Activated CD4-positive, alpha-beta T cell treated with anti-CD3 and anti-CD28 coated beads, Interleukin-2, amount 10 ng/mL, durations not matched to agents 24 days and 14 days (primary cell): ENCODE measurements at regions not wholly inside any gene's neighbourhood (a gene's known extent, or its start where the extent isn't known, plus 50 kb on each side); places are given as distances from the start of the nearest gene placed in this dataset.

Experiments
- DNase-seq: peaks from one replicate; pipeline ENCODE4 v3.0.0; 2022
- H3K27ac Mint-ChIP-seq: one replicate; pipeline ENCODE4 v1.8.0; 2022; ENCODE audit warnings: mild to moderate bottlenecking, mixed read lengths
- H3K27me3 Mint-ChIP-seq: one replicate; pipeline ENCODE4 v1.8.0; 2022; ENCODE audit warnings: mixed read lengths
- H3K36me3 Mint-ChIP-seq: one replicate; pipeline ENCODE4 v1.8.0; 2022; ENCODE audit warnings: low read depth, mild to moderate bottlenecking, mixed read lengths
- H3K4me1 Mint-ChIP-seq: one replicate; pipeline ENCODE4 v1.8.0; 2021; ENCODE audit warnings: mixed read lengths
- H3K4me3 Mint-ChIP-seq: one replicate; pipeline ENCODE4 v1.8.0; 2022; ENCODE audit warnings: mild to moderate bottlenecking, moderate library complexity, mixed read lengths
- H3K9me3 Mint-ChIP-seq: one replicate; pipeline ENCODE4 v1.8.0; 2021; ENCODE audit warnings: mixed read lengths
- intact Hi-C: fragments of 100-400 bp; cut with micrococcal nuclease; formaldehyde crosslinking; loops from one replicate; pipeline ENCODE4 v1.15.1; 2023

DNA sequence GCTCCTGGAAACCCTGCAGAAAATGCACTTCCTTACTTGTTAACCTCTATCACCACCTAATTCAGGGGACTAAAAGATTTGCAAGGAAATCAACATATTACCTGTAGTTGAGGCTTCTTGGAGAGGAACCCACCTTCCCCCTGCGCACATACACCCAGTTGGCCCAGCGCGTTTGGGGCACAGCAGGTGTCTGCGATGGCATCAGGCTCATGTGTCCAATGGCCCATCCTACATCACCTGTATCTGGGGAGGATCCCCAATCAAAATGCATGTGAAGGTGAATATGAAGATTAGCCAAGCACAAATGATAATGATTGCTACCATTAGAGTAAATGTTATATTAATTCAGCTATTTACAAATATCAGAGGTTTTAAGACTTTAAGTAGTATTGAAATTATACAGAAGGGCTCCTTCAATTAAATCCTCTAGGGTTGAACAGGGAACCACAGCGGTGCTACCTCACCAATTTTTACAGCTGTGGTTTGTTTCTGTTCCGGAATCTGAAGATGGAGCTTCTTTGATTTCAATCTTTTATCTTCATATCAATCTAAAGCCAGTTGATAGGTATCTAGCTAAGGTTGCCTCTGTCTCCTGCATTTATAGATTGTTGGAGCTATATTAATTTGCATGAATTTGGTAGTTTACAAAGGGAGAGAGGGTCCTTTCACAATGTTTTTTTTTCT, 486.0 kb downstream of the RNF144A start:
- Mint-ChIP-seq H3K9me3 (no peaks in the 10 kb centered on the region), H3K27me3 (peaks cover 25% of the 10 kb centered on the region), H3K27ac (no peak overlapping the region), H3K4me3 (no peak overlapping the region), H3K36me3 (no peaks in the 10 kb centered on the region), H3K4me1 (peaks cover 12% of the 10 kb centered on the region)
- intact Hi-C loops: no loop called here
- DNase-seq: no peak

DNA sequence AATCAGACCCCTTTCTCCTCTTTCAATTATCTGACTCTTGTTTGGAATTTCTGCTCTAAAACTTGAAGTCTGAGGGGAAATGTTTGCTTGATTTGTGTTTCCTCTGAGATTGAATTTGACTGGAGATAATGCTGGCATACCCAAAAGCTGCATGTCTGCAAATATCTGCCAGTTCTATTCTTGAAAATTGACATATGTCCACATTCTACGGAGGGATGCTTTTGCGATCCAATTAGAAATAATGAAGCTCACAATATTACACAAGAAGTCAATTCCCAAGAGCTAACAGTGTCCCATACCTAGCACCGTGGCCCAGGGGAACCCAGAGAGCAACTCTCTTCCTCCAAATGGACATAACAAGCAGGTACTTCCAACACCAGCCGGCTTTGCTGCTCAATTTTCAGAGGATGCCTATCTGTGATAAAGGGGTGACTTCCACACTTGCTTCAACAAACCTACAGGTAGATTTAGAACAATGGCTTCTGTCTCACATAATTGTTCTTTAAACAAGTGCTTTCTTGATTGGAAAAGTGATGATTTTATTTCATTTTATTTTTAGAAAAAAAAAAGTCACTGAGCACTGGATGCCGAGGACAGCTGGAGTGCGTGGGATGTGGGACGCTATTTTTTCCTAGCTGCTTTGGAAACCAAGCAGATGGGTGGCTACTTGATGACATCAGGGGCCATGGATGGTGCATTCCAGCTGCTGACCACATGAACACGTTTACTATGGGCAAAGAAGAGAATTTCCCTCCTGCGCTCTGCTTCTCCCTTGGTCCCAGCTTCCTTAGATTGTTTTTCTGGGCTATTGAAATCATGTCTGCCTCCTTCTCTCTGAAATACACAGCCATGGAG, 488.9 kb downstream of the RNF144A start:
- DNase-seq: no peak
- peaks cover 12% of the 10 kb centered on the region for H3K4me1 Mint-ChIP-seq
- H3K27ac Mint-ChIP-seq: no peak overlapping the region
- H3K9me3 Mint-ChIP-seq: no peaks in the 10 kb centered on the region
- no peak overlapping the region for H3K4me3 Mint-ChIP-seq
- peaks cover 33% of the 10 kb centered on the region for H3K27me3 Mint-ChIP-seq
- intact Hi-C loops: no loop called here
- H3K36me3 Mint-ChIP-seq: no peaks in the 10 kb centered on the region

DNA sequence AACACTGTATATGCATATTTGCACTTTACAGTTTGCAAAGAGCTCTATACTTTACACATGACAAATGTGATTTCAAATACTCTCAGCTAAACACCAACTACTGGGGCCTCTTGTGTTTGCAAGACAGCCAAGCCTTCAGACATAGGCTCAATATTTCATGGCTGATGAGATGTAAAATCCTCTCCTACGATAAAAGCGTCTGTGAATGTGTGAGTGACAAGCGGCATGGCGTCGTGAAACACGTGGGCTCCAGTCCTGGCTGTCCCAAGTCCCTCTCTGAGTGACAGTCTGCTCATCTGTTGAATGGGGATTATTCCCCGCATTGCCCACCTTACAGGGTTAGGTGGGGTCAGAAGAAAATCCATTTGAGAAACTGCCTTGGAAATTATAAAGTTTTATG, 489.8 kb downstream of the RNF144A start:
- no peak for DNase-seq
- peaks cover 12% of the 10 kb centered on the region for H3K4me1 Mint-ChIP-seq
- intact Hi-C loops: no loop called here
- H3K4me3 Mint-ChIP-seq: no peak overlapping the region
- H3K36me3 Mint-ChIP-seq: no peaks in the 10 kb centered on the region
- H3K9me3 Mint-ChIP-seq: no peaks in the 10 kb centered on the region
- peaks cover 33% of the 10 kb centered on the region for H3K27me3 Mint-ChIP-seq
- H3K27ac Mint-ChIP-seq: no peak overlapping the region

DNA sequence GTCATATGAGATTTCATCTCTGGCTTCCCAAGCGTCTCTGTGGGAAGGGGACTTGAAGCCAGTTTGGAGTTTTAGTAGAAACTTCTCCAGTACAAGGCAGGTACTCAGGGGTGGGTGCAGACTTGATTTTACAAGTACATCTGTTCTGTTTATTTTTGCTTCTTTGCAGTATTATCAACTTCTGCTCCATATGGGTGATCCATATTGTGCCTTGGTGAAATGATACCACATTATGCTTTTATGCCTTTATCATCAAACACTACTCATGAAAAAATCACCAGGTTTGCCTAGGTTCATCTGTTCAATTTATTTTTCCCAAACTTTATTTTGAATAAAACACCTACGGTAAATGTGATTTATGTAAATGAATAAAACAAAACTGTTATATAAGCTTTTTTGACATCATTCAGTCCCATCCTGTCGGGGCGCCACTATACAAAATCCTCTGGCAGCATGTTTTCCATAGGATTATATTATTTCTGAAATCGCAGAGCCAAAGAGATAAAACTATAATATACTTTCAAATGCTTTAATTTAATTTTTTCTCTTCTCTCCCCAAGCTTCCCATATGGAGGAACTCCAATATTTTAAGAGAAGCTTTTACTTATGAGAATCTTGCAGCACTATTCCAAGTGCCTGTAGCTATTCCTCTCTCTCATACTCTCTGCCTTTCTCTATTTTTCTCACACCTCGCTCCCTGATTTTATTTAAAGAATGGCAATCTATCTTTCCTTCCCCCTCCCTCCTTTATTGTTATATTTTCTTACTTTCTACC, 490.9 kb downstream of the RNF144A start:
- Mint-ChIP-seq H3K27ac (no peak overlapping the region), H3K9me3 (peaks cover 2% of the 10 kb centered on the region), H3K36me3 (no peaks in the 10 kb centered on the region), H3K4me1 (peaks cover 4% of the 10 kb centered on the region), H3K27me3 (peaks cover 30% of the 10 kb centered on the region), H3K4me3 (no peak overlapping the region)
- intact Hi-C loops: no loop called here
- DNase-seq: no peak

DNA sequence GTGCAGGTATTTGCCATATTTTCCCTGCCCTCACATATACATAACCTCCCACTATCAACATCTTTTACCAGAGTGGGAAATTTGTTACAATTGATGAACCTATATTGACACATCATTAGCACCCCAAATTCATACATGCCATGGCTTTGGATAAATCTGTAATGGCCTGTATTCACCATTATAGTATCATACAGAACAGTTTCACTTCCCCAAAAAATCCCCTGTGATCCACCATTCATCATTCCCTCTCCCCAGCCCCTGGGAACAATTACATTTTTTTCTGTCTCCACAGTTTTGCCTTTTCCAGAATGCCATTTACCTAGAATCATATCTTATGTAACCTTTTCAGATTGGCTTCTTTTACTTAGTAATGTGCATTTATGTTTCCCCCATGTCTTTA, 494.5 kb downstream of the RNF144A start:
- intact Hi-C loops: no loop called here
- no peaks in the 10 kb centered on the region for H3K36me3 Mint-ChIP-seq
- peaks cover 22% of the 10 kb centered on the region for H3K27me3 Mint-ChIP-seq
- H3K27ac Mint-ChIP-seq: no peak overlapping the region
- no peak for DNase-seq
- no peaks in the 10 kb centered on the region for H3K4me1 Mint-ChIP-seq
- H3K4me3 Mint-ChIP-seq: no peak overlapping the region
- H3K9me3 Mint-ChIP-seq: peaks cover 4% of the 10 kb centered on the region

DNA sequence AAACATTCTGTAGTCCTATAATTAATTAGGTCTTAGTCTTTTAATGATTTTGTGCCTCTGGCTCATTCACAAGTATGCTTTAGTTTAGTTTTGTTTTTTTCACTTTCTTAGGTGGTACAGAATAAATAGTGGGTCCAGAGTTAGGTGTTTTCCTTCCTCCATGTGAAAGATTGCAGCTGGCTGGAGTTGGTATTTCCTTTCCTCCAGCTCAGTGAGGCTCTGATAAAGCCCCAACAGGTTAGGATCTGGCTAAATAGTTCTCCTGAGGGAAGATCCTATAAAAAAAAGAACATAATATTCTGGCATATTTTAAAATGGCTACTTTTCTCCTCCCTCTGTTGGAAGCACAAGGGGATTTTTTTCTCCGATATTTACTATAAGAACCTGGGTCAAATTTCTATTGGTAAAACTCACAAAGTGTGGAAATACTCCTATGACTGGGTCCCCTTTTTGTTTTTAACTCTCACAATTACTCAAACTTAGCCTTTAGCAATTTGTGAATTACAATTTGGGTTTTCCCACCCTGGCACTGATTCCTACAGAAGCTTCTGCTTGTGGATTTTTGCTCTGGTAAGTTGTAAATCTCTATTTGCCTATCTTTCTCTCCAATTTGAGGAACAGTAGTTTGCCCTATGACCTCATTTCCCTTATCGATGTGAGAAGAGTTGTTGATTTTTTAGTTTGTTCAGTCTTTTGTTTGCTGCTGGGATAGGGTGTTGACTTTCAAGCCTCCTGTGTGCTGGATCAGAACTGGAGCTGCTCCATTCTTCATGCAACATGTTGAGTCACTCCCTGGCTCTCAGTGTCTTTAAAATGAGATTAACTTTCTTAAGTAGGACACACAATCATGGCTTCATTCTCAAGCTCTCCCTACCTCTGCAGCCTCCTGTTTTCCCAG, 500.9 kb downstream of the RNF144A start:
- Mint-ChIP-seq H3K36me3 (peaks cover 7% of the 10 kb centered on the region), H3K27ac (no peak overlapping the region), H3K27me3 (peaks cover 18% of the 10 kb centered on the region), H3K9me3 (peaks cover 12% of the 10 kb centered on the region), H3K4me1 (peaks cover 2% of the 10 kb centered on the region), H3K4me3 (no peak overlapping the region)
- peak; percentile 37 for DNase-seq
- intact Hi-C loops: no loop called here

DNA sequence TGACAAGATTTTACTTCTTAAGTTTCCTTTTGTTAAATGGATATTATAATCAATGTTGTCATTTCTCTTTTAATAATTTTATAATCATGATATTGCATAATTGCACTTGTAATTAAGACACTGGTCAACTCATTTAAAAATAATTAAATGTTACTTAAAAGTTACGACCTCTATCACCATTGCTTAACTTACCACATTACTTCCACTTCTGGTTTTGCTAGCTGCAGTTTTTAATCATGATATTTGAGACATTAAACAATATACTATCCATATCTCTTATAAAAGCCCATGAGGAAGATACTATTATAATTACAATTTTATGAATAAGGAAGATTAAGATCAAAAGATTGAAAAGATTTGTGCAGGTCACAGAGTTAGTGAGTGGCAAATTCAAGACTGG, 502.0 kb downstream of the RNF144A start:
- Mint-ChIP-seq H3K27me3 (peaks cover 18% of the 10 kb centered on the region), H3K27ac (no peak overlapping the region)

DNA sequence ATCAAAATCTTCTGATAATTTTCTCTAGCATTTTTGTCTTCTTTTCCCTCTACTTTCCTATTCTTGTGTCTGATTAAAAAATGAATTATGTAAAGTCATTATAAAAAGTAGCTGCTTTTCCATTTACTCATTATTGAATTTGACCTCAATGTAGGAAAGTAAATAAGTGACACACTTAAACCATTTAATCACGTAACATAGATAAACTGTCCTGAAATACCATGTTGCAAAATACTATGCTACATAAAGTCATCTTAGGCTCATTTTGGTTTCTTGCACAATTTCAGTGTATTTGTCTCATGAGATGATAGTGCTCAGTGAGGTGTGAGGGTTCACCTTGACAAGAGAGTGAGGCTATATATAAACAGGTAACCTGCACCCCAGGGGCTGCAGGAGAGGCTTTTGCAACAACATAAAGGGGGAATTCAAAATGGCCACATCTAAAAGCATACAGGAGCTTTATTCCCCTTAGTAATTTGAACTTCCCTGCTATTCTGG, 502.7 kb downstream of the RNF144A start:
- H3K9me3 Mint-ChIP-seq: peaks cover 10% of the 10 kb centered on the region
- peaks cover 2% of the 10 kb centered on the region for H3K4me1 Mint-ChIP-seq
- peaks cover 7% of the 10 kb centered on the region for H3K36me3 Mint-ChIP-seq
- H3K27ac Mint-ChIP-seq: no peak overlapping the region
- intact Hi-C loops: loop anchor here (10.0 kb wide), 2 partner anchors 215 to 1345 kb away; no protein-coding TSS in a partner anchor
- peaks cover 16% of the 10 kb centered on the region for H3K27me3 Mint-ChIP-seq
- DNase-seq: no peak
- H3K4me3 Mint-ChIP-seq: no peak overlapping the region

More for the DNA sequence above, 502.0 kb downstream of the RNF144A start:
- intact Hi-C loops: no loop called here
- H3K4me1 Mint-ChIP-seq: peaks cover 2% of the 10 kb centered on the region
- no peak for DNase-seq
- peaks cover 10% of the 10 kb centered on the region for H3K9me3 Mint-ChIP-seq
- peaks cover 7% of the 10 kb centered on the region for H3K36me3 Mint-ChIP-seq
- no peak overlapping the region for H3K4me3 Mint-ChIP-seq

DNA sequence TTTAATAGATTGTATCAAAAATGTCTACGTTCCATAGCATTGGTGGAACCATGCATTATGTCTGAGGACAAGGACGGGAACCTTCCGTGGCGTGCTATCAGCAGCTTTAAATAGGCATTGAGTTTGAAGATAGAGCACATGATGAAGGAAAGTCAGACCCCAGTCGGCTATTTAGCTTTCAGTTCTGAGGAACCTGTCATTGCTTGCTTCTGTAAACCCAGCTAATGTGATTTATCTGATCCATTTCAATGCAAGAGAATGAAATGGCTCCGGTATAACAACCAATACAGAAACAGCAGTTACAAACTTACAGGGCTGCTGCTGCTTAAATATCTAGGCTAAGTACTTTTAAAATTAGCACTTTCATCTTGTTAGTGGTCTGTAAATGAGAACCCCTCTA, 503.3 kb downstream of the RNF144A start:
- intact Hi-C loops: loop anchor here (10.0 kb wide), 2 partner anchors 216 to 1344 kb away; no protein-coding TSS in a partner anchor
- no peak overlapping the region for H3K4me3 Mint-ChIP-seq
- H3K4me1 Mint-ChIP-seq: peaks cover 2% of the 10 kb centered on the region
- DNase-seq: peak; percentile 21
- H3K27ac Mint-ChIP-seq: no peak overlapping the region
- peaks cover 16% of the 10 kb centered on the region for H3K27me3 Mint-ChIP-seq
- H3K9me3 Mint-ChIP-seq: peaks cover 10% of the 10 kb centered on the region
- peaks cover 7% of the 10 kb centered on the region for H3K36me3 Mint-ChIP-seq

DNA sequence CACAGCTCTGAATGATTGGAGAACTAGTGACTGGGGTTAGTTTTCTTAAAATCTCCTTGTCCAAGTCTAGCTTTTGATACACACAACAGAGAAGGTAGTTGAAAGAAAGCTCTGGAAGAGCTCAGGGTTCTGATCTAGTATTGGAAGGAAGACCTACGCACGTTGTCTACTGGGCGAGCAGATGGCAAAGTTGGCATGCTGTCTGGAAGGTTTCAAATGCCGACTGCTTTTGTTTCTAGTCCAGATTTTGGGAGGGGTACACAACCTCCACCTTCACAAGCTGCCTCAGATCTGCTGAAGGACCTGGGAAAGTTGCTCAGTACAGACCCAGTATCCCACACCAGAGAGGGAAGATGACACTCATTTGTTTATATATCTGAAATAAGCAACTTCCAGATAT, 507.3 kb downstream of the RNF144A start:
- peaks cover 6% of the 10 kb centered on the region for H3K27me3 Mint-ChIP-seq
- DNase-seq: no peak
- intact Hi-C loops: loop anchor here (10.0 kb wide), 2 partner anchors 220 to 1340 kb away; no protein-coding TSS in a partner anchor
- peaks cover 24% of the 10 kb centered on the region for H3K4me1 Mint-ChIP-seq
- peaks cover 3% of the 10 kb centered on the region for H3K9me3 Mint-ChIP-seq
- H3K4me3 Mint-ChIP-seq: no peak overlapping the region
- no peaks in the 10 kb centered on the region for H3K36me3 Mint-ChIP-seq
- no peak overlapping the region for H3K27ac Mint-ChIP-seq

DNA sequence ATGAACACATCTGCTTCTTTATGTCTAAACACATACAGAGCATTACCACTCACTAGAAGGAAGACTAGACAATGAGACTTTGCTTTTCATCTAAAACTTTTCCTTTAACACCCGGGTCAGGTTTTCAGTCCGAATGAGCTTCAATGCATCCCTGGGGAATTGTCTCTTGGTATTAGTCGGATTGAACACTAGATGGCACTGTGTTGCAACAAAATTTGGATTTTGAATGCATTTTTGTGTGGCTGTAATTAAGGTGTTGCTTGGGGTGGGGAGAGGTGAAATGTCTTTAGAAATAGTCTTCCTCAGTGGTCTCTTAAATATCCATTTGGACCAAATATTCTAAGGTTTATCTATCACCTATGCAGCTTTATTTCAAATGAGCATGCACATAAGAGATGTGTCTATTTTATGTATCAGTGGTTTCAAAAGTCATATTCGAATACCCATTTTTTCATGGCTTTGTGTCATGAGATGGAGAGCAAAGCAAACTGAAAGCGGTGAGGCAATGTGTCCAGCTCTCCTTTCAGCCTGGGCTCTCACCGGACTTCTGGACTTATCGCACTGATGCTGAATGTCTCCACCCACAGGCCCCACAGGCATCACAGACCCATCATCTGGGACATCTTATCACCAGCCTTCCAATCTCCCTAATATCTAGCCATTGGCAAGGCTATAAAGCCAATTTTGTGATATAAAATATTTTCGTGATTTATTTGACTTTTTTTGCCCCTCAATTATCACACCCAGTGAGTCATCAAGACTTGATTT, 510.3 kb downstream of the RNF144A start:
- Mint-ChIP-seq H3K36me3 (peaks cover 4% of the 10 kb centered on the region), H3K9me3 (peaks cover 6% of the 10 kb centered on the region), H3K4me1 (peaks cover 42% of the 10 kb centered on the region), H3K27ac (peak overlapping the region; percentile 83), H3K4me3 (peak overlapping the region; percentile 27), H3K27me3 (no peaks in the 10 kb centered on the region)
- peak; percentile 86 for DNase-seq
- intact Hi-C loops: loop anchor here (1.0 to 10.0 kb wide), 7 partner anchors 140 to 1337 kb away; no protein-coding TSS in a partner anchor

DNA sequence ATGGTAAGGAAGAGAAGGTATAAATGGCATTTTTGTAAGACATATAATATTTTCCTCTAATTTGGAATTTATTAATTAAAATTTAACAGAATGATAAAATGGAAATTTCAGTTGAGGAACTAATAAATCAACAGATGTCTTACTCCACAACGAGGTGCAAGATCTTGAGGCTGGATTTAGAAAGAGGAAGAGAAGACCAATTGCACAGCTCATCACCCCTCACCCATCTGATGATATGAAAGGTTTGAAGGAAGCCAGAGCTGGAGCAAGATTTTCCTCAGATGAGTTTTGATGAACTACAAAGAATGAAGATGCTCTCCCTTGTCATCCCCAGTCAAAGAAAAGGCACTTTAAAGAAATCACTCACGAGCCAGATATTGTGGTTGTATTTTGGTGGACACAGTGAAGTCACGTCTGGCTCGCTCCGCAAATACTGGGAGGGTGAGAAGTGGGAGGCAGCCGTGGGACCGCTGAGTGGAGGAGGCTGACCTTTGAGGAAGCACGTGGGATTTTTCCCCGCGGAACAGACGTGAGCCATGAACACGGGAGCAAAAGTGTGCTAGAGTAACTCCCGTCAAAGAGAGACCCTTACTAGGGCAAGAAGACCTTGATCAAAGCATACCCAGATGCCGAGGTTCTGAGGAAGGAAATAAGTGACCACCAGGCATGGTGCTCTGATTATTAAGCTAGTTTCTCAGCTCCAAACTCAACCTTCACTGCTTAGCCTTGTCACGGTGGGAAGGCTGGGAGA, 511.4 kb downstream of the RNF144A start:
- intact Hi-C loops: loop anchor here (5.0 to 10.0 kb wide), 4 partner anchors 224 to 1336 kb away; no protein-coding TSS in a partner anchor
- H3K4me3 Mint-ChIP-seq: peak overlapping the region; percentile 59

More for the DNA sequence above, 511.4 kb downstream of the RNF144A start:
- H3K4me1 Mint-ChIP-seq: peaks cover 44% of the 10 kb centered on the region
- peaks cover 5% of the 10 kb centered on the region for H3K9me3 Mint-ChIP-seq
- peaks cover 10% of the 10 kb centered on the region for H3K36me3 Mint-ChIP-seq
- no peaks in the 10 kb centered on the region for H3K27me3 Mint-ChIP-seq
- peak overlapping the region; percentile 94 for H3K27ac Mint-ChIP-seq
- DNase-seq: peak; percentile 57
